MCF 10A (cell line): ENCODE measurements at regions not wholly inside any gene's neighbourhood (a gene's known extent, or its start where the extent isn't known, plus 50 kb on each side); places are given as distances from the start of the nearest gene placed in this dataset.

Experiments
- BruUV-seq: library from RNA; stranded (reverse); fragments of 400-500 nt; replicated peaks from 2 replicates; lab custom pipeline; 2021; lab: Mats Ljungman, UMichigan
- CTCF ChIA-PET: fragments of 300-600 bp; sonication (Branson Sonifier 250); formaldehyde crosslinking; extraction: SDS; loops from one replicate; lab custom pipeline; 2021; ENCODE audit warnings: antibody characterized with exemption, inconsistent platforms; lab: Yijun Ruan, JAX
- POLR2A ChIA-PET: fragments of 300-600, 350-650 bp; sonication (Branson Sonifier 250); formaldehyde crosslinking; extraction: SDS; loops from one replicate; lab custom pipeline; 2020; ENCODE audit warnings: antibody characterized with exemption, inconsistent platforms; lab: Yijun Ruan, JAX
- DNase-seq: peaks from one replicate; pipeline ENCODE4 v3.0.0-alpha.2; 2018; ENCODE audit not compliant: unreplicated experiment
- H3K27ac Mint-ChIP-seq: one replicate; pipeline ENCODE4 v1.8.0; 2022; ENCODE audit warnings: mild to moderate bottlenecking, low read depth, mixed read lengths; ENCODE audit not compliant: unreplicated experiment
- H3K27me3 Mint-ChIP-seq: one replicate; pipeline ENCODE4 v1.8.0; 2022; ENCODE audit warnings: mixed read lengths; ENCODE audit not compliant: insufficient read depth, unreplicated experiment
- H3K36me3 Mint-ChIP-seq: one replicate; pipeline ENCODE4 v1.8.0; 2022; ENCODE audit warnings: mild to moderate bottlenecking, moderate library complexity, mixed read lengths; ENCODE audit not compliant: insufficient read depth, unreplicated experiment
- H3K4me1 Mint-ChIP-seq: one replicate; pipeline ENCODE4 v1.8.0; 2022; ENCODE audit warnings: mixed read lengths; ENCODE audit not compliant: insufficient read depth, unreplicated experiment
- H3K4me3 Mint-ChIP-seq: one replicate; pipeline ENCODE4 v1.8.0; 2022; ENCODE audit warnings: mild to moderate bottlenecking, moderate library complexity, mixed read lengths; ENCODE audit not compliant: unreplicated experiment
- H3K9me3 Mint-ChIP-seq: one replicate; pipeline ENCODE4 v1.8.0; 2022; ENCODE audit warnings: mixed read lengths; ENCODE audit not compliant: unreplicated experiment
- intact Hi-C: fragments of 100-400 bp; cut with micrococcal nuclease; formaldehyde crosslinking; loops from 2 replicates; pipeline ENCODE4 v1.14.1; 2022
- TF ChIP-seq, protein P1 (sequence below): fragments of 200-600 bp; IDR thresholded peaks from one replicate; pipeline ENCODE4 v1.8.0; 2022; ENCODE audit warnings: antibody characterized with exemption, mild to moderate bottlenecking; ENCODE audit not compliant: unreplicated experiment

DNA sequence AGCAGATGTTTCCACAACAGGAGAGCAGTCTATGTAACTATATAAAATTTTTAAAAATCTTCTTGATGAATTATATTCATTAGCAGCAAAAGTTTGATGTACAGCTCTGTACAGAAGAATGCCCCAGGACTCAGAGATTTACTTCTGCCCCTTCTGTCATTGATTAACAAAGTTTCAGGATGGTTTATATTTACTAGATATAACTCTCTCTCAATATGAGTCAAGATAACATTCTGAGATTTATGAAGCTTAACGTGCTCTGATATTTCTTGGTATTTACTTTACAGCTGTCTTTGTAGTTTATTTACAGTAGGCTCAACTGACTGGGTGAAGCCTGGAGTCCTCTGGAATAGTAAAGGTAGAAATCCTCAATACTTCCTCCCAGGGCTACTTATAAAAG is 93.6 kb upstream of the HNMT start:
- BruUV-seq = no TSS peak
- H3K27ac Mint-ChIP-seq = no peak overlapping the region
- no peak for DNase-seq
- H3K27me3 Mint-ChIP-seq = no peaks in the 10 kb centered on the region
- intact Hi-C loops = no loop called here
- no peaks in the 10 kb centered on the region for H3K36me3 Mint-ChIP-seq
- H3K4me1 Mint-ChIP-seq = no peaks in the 10 kb centered on the region
- H3K4me3 Mint-ChIP-seq = no peak overlapping the region
- ChIA-PET POLR2A (no interaction called here), CTCF (no interaction called here)
- TF ChIP-seq, protein P1, sequence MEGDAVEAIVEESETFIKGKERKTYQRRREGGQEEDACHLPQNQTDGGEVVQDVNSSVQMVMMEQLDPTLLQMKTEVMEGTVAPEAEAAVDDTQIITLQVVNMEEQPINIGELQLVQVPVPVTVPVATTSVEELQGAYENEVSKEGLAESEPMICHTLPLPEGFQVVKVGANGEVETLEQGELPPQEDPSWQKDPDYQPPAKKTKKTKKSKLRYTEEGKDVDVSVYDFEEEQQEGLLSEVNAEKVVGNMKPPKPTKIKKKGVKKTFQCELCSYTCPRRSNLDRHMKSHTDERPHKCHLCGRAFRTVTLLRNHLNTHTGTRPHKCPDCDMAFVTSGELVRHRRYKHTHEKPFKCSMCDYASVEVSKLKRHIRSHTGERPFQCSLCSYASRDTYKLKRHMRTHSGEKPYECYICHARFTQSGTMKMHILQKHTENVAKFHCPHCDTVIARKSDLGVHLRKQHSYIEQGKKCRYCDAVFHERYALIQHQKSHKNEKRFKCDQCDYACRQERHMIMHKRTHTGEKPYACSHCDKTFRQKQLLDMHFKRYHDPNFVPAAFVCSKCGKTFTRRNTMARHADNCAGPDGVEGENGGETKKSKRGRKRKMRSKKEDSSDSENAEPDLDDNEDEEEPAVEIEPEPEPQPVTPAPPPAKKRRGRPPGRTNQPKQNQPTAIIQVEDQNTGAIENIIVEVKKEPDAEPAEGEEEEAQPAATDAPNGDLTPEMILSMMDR = no peak
- H3K9me3 Mint-ChIP-seq = no peaks in the 10 kb centered on the region

DNA sequence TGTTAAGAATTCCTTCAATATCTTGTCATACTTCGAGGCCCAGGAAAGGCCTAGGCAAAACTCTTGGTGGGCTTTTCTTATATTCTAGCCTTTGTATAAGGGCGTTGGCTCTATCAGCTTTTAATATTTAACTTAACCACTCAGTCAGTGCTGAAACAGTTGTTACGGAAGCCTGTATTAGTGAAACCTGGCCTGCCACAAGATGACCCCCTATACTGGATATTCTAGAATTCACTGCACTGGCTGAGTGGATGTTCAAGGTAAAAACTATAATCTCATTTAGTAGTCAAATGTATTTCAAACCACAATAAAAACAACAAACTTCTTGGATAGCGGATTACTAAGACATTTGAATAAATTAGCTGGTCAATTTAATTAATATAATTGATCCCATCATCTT is 91.7 kb upstream of the HNMT start:
- BruUV-seq = no TSS peak
- TF ChIP-seq, protein P1 = no peak
- DNase-seq = no peak
- intact Hi-C loops = no loop called here
- POLR2A ChIA-PET = no interaction called here
- Mint-ChIP-seq H3K27ac (no peak overlapping the region), H3K4me1 (no peaks in the 10 kb centered on the region), H3K9me3 (no peaks in the 10 kb centered on the region), H3K36me3 (no peaks in the 10 kb centered on the region), H3K4me3 (no peak overlapping the region), H3K27me3 (no peaks in the 10 kb centered on the region)
- CTCF ChIA-PET = interaction anchor here (1.2 to 2.4 kb wide), 3 partner anchors 16 to 955 kb away, joined by 4 to 18 read pairs (median 7); no protein-coding TSS in a partner anchor

DNA sequence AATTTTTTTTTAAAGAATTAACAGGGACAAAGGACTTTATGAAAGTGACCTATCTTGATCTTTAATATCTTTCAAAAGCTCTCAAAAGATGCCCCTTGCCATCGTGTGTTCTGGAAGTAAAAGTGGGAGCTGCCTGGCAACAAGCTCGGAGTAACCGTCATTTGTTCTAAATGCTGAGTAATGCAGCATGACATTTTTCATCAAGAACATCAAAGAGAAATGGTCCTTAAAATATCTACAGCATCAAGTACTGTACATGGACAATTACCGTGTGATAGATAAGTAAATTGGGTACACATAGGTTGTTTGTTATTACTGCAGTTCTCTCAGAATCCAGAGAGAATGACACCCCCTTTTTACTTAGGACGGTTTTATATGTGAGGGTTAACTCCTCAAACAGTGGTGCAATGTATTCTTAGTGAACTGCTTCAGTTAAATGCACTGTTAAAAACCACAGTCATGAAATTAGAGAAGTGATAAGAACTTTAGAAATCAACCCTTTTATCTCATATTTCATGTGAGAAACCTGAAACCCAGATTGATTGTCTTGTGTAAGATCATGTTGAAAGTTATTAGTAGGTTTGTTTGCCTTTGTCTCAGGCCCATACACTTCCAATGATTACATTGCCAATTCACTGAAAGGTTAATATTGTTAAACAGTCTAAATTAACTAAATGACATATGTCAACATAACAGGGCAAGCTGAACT is 90.6 kb upstream of the HNMT start:
- TF ChIP-seq, protein P1 = no peak
- POLR2A ChIA-PET = no interaction called here
- no peak overlapping the region for H3K4me3 Mint-ChIP-seq
- DNase-seq = no peak
- CTCF ChIA-PET = interaction anchor here (0.7 to 5.1 kb wide), 6 partner anchors 7 to 955 kb away, joined by 3 to 19 read pairs (median 6); no protein-coding TSS in a partner anchor
- H3K27me3 Mint-ChIP-seq = no peaks in the 10 kb centered on the region
- H3K4me1 Mint-ChIP-seq = no peaks in the 10 kb centered on the region
- H3K27ac Mint-ChIP-seq = no peak overlapping the region
- no peaks in the 10 kb centered on the region for H3K9me3 Mint-ChIP-seq
- no TSS peak for BruUV-seq
- H3K36me3 Mint-ChIP-seq = no peaks in the 10 kb centered on the region
- intact Hi-C loops = no loop called here

DNA sequence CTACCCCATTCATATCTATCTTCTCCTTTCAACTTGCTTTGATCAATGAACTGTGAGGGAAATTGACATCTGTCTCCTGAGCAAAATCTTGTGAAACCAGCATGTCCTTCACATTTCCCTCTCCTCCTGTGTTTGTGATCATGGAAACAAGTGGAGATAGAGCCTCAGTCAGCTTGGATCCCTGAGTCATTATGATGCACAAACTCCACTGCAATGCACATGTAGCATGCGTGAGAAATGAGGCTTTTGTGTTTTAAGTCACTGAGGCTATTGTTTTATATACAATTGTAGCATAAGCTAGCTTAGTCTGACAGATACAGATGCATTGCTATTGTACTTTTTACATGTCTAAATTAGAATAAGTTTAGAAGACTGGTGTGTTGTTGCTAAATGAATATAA is 85.2 kb upstream of the HNMT start:
- no TSS peak for BruUV-seq
- H3K36me3 Mint-ChIP-seq = no peaks in the 10 kb centered on the region
- intact Hi-C loops = no loop called here
- CTCF ChIA-PET = interaction anchor here (5.1 kb wide), 1 partner anchor 13 kb away, joined by 19 read pairs; no protein-coding TSS in a partner anchor
- no peaks in the 10 kb centered on the region for H3K9me3 Mint-ChIP-seq
- DNase-seq = no peak
- TF ChIP-seq, protein P1 = no peak
- no peak overlapping the region for H3K27ac Mint-ChIP-seq
- POLR2A ChIA-PET = no interaction called here
- peaks cover 5% of the 10 kb centered on the region for H3K4me1 Mint-ChIP-seq
- H3K4me3 Mint-ChIP-seq = no peak overlapping the region
- no peaks in the 10 kb centered on the region for H3K27me3 Mint-ChIP-seq
